ENCODE measurements at regions not wholly inside any gene's neighbourhood (a gene's known extent, or its start where the extent isn't known, plus 50 kb on each side); places are given as distances from the start of the nearest gene placed in this dataset.

DNA sequence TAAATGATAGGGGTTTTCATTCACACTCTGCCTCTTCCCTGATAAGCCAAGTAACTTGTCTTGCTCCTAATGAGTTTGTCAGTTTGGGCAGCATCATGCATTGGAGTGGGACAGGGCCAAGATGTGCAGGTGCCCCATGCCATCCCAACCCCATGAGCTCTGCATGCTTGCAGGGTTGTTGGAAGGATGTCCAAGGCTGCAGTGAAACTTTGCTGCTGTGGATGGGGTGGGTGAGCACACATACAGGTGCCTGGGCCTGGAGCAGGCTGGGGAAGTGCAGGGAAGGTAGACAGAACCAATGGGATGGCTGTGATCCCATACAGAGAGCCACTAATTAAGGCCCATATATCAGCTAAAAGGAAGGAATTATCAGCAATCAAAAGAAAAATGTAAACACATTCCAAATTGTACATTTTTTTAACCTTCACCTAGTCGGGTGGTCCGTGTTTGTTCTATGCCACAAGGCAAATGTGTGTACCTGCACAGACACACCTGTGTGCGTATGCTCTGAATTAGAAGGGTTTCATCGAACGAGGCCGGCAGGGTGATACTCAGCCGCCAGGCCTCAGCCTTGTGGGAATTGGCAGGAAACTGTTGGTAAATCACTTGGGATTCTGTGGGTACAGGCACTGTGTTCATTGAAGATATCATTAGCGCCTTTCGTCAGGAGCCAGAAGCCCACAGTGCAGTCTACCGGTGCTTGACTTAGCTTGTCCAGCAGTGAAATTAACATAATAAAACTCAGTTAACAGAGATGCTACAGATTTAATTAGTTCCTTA is 342.9 kb downstream of the MYCN start:
- no peak for DNase-seq (ENCODE audit: low read depth in 1 of 2, low spot score in 1 of 2)

GRCh38 chr2:16282511-16282910 is 342.2 kb downstream of the MYCN start:
- DNase-seq (ENCODE audit: low read depth in 1 of 2, low spot score in 1 of 2), result no peak

- no peak for DNase-seq (ENCODE audit: low read depth in 1 of 2, low spot score in 1 of 2)
These were observed 341.3 kb downstream of the MYCN start for GRCh38 chr2:16281451-16282335.

- no peak for DNase-seq (ENCODE audit: low read depth in 1 of 2, low spot score in 1 of 2)
These were observed 339.7 kb downstream of the MYCN start for GRCh38 chr2:16280081-16280480.

- no peak for DNase-seq (ENCODE audit: low read depth in 1 of 2, low spot score in 1 of 2)
These were observed 339.3 kb downstream of the MYCN start for GRCh38 chr2:16279641-16280040.

DNA sequence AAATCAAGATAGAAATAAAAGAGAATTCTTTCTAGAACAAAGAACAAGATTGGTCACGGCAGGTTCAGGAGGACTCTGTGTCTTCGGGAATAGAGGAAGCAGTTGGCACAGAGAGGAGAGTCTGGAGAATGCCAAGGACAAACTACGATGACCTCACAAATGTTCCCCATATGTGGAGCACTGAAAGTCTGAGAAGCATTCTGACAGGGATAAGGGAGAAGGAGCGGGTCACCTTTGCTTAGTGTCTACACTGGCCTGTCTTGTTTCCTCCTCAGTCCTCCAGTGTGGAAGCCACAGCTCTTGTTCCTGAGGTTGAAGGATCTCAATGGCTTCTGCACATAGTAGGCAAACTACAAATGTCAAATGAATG is 338.8 kb downstream of the MYCN start:
- DNase-seq (ENCODE audit: low read depth in 1 of 2, low spot score in 1 of 2), result no peak

GRCh38 chr2:16278421-16279200 is 338.3 kb downstream of the MYCN start:
- DNase-seq (ENCODE audit: low read depth in 1 of 2, low spot score in 1 of 2), result no peak

GRCh38 chr2:16277117-16277516 is 336.8 kb downstream of the MYCN start:
- DNase-seq (ENCODE audit: low read depth in 1 of 2, low spot score in 1 of 2), result no peak

DNA sequence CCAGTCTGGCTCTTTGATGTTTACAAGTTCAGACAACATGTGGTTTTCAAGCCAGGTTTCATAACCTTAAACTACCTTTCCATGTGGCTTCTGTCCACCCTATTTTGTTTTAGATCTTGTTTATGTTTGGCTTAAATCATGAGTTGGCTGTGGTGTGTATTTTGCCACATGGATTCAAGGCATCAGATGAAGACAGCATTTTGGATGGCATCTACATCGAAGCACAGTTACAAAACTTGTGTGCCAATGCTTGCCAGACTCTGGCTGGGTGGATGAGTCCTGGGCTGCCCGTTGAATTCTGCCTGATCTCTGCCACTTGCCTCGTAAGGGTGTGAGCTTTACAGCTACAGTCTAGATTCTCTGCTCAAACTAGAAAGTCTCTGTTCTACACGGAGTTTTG is 335.3 kb downstream of the MYCN start:
- no peak for DNase-seq (ENCODE audit: low read depth in 1 of 2, low spot score in 1 of 2)

GRCh38 chr2:16275131-16275530 is 334.8 kb downstream of the MYCN start:
- no peak for DNase-seq (ENCODE audit: low read depth in 1 of 2, low spot score in 1 of 2)

DNA sequence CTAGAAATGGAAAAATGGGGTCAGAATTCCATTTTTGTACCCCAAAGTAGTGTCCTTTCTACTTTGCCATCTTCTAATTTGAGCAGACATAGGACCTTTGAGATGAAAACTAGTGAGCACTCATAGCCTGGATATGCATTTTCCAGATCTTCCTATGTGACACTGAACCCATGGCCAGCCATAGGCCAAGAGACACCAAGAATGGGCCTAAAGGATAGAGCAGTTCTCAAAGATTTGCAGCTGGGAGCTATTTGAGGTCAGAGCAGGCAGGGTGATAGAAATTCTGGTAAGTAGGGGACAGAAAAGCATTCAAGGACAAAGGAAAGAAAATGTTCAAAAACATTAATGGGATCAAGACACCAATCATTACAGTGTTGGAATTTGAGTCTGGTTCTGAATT is 332.8 kb downstream of the MYCN start:
- no peak for DNase-seq (ENCODE audit: low read depth in 1 of 2, low spot score in 1 of 2)

DNA sequence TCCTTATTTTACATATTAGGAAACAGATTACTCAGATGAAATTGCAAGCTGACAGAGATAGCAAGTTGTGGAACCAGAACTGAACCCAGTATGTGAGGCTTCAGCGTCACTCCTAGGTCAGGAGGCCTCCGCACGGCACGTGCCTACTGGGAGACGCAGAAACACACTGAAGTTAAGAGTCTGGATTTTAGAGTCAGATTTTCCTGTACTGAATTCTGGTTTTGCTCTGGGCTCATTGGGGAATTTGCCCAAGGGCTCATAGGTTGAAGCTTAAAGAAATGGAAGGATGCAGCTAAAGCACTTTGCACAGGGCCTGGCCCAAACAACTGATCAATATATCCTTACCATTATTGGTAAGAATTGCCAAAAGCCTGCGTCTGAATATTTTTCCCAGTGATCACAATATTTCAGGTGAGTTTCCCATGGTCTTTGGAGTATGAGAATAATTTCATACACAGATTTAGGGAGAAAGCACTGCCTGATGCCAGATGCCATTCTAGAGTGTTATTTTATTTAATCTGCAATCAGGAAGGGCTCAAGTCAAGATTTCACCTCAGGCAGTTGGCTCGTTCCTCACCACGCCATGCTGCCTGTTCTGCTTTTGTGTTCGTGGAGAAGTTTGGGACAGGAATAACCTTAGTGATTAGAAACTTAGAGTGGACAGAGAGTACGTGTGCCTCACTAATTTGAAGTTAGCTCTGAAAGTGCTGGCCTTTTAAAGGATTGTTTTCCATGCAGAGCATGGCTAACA is 331.9 kb downstream of the MYCN start:
- DNase-seq (ENCODE audit: low read depth in 1 of 2, low spot score in 1 of 2), result no peak

DNA sequence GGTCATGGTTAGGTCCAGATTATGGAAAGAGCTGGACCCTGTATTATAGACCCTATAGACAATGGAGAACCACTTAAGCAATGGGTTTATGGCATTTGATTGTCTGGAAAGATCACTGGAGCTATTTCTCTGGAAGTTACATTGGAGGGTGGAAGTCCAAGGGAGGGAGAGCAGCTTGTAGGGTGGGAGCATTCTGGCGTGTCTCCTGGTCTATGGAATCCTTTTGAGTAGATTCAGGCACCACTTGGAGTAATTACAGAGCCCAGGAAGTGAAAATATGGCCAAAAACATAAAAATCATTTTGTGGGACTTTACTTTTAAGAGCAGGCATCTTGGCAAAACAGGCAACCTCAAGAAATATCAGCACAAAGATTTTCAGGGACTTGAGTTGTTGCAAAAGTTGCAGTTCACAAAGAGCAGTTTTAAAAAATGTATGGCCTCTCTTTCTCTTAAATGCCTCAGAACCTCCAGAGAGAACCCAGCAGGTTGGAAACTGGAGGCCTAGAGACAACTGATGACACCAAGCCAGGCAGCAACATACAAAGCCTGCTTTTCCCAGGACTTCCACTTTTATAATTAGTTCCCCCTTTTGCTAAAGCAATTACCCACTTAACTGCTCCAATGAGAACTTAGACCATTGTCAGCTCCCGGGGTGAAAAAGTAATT is 331.0 kb downstream of the MYCN start:
- DNase-seq (ENCODE audit: low read depth in 1 of 2, low spot score in 1 of 2), result no peak

- no peak for DNase-seq (ENCODE audit: low read depth in 1 of 2, low spot score in 1 of 2)
These were observed 330.1 kb downstream of the MYCN start for GRCh38 chr2:16270441-16270840.

- no peak for DNase-seq (ENCODE audit: low read depth in 1 of 2, low spot score in 1 of 2)
These were observed 328.1 kb downstream of the MYCN start for GRCh38 chr2:16268301-16269000.

- DNase-seq (ENCODE audit: low read depth in 1 of 2, low spot score in 1 of 2), result no peak
These were observed 326.2 kb downstream of the MYCN start for GRCh38 chr2:16266571-16266970.

- DNase-seq (ENCODE audit: low read depth in 1 of 2, low spot score in 1 of 2), result no peak
These were observed 324.7 kb downstream of the MYCN start for GRCh38 chr2:16264931-16265540.

DNA sequence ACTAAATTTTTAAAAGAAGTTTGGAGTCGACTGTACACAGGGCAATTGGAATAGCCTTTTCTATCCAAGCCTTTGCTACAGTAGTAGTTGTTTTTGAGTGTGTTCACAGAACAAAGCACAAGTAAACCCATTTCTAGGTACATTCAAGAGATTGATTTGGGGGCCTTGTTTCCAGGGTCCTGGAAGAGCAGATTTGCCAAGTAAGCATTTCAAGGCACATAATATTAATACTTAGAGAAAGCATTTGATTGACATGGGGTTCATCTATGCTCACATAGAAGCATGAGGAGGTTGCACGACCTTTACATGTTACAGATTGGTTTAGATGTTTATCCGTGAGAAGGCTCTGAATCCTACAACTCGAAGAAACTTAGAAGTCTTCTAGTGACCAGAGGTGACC is 324.1 kb downstream of the MYCN start:
- no peak for DNase-seq (ENCODE audit: low read depth in 1 of 2, low spot score in 1 of 2)

- no peak for DNase-seq (ENCODE audit: low read depth in 1 of 2, low spot score in 1 of 2)
These were observed 323.0 kb downstream of the MYCN start for GRCh38 chr2:16263241-16263890.
